NB4 (cell line): ENCODE measurements at regions not wholly inside any gene's neighbourhood (a gene's known extent, or its start where the extent isn't known, plus 50 kb on each side); places are given as distances from the start of the nearest gene placed in this dataset.
"Not testable (repeated sequence)": the region's sequence is repeated elsewhere in the genome, so short reads cannot be mapped to it uniquely, and the experiment has no call there.

ENCODE experiments used
- CTCF ChIP-seq: IDR thresholded peaks from one replicate; pipeline ENCODE4 v1.5.1; 2012; ENCODE audit warnings: low read depth, low read length
- POLR2A ChIP-seq: IDR thresholded peaks from 2 replicates; pipeline ENCODE4 v1.6.1; 2011; ENCODE audit warnings: mild to moderate bottlenecking; ENCODE audit not compliant: insufficient read length; ENCODE audit errors: extremely low read depth

GRCh38 chr5:135093483-135093882 lies 59.5 kb upstream of the PITX1 start:
- not testable (repeated sequence) for TF ChIP-seq POLR2A, CTCF
